K562 (cell line): ENCODE measurements at regions not wholly inside any gene's neighbourhood (a gene's known extent, or its start where the extent isn't known, plus 50 kb on each side); places are given as distances from the start of the nearest gene placed in this dataset.

Experiments
- BRD4 ChIP-seq: fragments of 200-600 bp; sonication (generic); IDR thresholded peaks from 2 replicates; pipeline ENCODE4 v1.6.1; 2017; ENCODE audit warnings: inconsistent platforms
- BRF1 ChIP-seq: IDR thresholded peaks from 3 replicates; pipeline ENCODE4 v1.6.1; 2011; ENCODE audit warnings: borderline replicate concordance, mild to moderate bottlenecking; ENCODE audit not compliant: insufficient read length; ENCODE audit errors: extremely low read depth
- CEBPB ChIP-seq: fragments of 450-650 bp; IDR thresholded peaks from 2 replicates; pipeline ENCODE4 v1.6.1; 2016; ENCODE audit warnings: missing genetic modification characterization, missing compliant biosample characterization
- ESRRA ChIP-seq: fragments of 450-650 bp; IDR thresholded peaks from 2 replicates; pipeline ENCODE4 v1.6.1; 2014; ENCODE audit warnings: low read depth, mild to moderate bottlenecking, moderate library complexity, borderline replicate concordance
- RFX7 ChIP-seq: fragments of 250-450 bp; sonication (Bioruptor Pico); IDR thresholded peaks from 2 replicates; pipeline ENCODE4 v1.5.1; 2021; ENCODE audit warnings: mild to moderate bottlenecking
- SAFB2 ChIP-seq: fragments of 200-400 bp; formaldehyde crosslinking; IDR thresholded peaks from 2 replicates; pipeline ENCODE4 v1.6.1; 2018; ENCODE audit warnings: borderline replicate concordance, low read length, low read depth, moderate library complexity; ENCODE audit not compliant: severe bottlenecking
- ZNF668 ChIP-seq: fragments of 250-450 bp; sonication (Bioruptor Pico); IDR thresholded peaks from 2 replicates; pipeline ENCODE4 v1.8.0; 2022; ENCODE audit warnings: mild to moderate bottlenecking, inconsistent platforms
- TF ChIP-seq, protein P1 (sequence below): sonication (generic); formaldehyde crosslinking; IDR thresholded peaks from 2 replicates; pipeline ENCODE4 v1.8.0; 2023; ENCODE audit warnings: mild to moderate bottlenecking, missing genetic modification reagents
- TF ChIP-seq, protein P2 (sequence below), 3 experiments: IDR thresholded peaks in 2 of 3; conservative IDR thresholded peaks in 1 of 3; 2 replicates each; pipeline ENCODE4 v1.5.1; 2011 to 2012; ENCODE audit warnings: low read length in 3 of 3, mild to moderate bottlenecking in 3 of 3, control low read depth in 2 of 3, improper control_type of control experiment in 1 of 3, inconsistent platforms in 1 of 3, low read depth in 1 of 3, mixed read lengths in 1 of 3, moderate library complexity in 1 of 3; ENCODE audit not compliant: insufficient read depth in 2 of 3

DNA sequence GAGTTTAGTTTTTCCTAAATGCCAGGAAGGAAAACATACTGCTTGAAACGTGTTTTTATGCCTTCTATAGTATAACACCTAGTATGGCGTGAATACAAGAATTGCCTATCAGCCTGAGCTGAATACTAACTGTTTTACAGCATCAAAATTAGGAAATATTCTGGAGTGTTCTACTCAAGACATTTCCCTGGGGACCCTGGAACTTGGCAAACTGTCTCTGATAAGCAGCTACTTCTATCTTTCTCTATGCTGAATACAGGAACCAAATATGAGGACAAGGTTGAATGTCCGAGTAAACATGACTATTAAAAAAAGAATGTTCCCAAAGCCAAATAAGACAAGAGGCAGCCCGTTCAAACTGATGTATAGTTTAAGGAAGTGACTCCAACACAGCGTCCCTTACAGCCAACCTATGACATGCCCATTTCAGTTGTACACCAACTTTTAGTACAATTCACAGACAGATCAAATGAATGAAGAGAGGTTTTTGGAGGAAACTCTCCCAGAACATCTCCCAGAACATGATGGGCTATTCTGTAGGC is 951.3 kb upstream of the ACVR2A start (continued):
- TF ChIP-seq, protein P1, sequence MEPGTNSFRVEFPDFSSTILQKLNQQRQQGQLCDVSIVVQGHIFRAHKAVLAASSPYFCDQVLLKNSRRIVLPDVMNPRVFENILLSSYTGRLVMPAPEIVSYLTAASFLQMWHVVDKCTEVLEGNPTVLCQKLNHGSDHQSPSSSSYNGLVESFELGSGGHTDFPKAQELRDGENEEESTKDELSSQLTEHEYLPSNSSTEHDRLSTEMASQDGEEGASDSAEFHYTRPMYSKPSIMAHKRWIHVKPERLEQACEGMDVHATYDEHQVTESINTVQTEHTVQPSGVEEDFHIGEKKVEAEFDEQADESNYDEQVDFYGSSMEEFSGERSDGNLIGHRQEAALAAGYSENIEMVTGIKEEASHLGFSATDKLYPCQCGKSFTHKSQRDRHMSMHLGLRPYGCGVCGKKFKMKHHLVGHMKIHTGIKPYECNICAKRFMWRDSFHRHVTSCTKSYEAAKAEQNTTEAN (CRISPR knock-in tag) = no peak
- TF ChIP-seq RFX7 (CRISPR knock-in tag) (no peak), ZNF668 (CRISPR knock-in tag) (no peak), SAFB2 (no peak), ESRRA (no peak), CEBPB (tag) (no peak), BRF1 (no peak), BRD4 (no peak)
- TF ChIP-seq, protein P2, sequence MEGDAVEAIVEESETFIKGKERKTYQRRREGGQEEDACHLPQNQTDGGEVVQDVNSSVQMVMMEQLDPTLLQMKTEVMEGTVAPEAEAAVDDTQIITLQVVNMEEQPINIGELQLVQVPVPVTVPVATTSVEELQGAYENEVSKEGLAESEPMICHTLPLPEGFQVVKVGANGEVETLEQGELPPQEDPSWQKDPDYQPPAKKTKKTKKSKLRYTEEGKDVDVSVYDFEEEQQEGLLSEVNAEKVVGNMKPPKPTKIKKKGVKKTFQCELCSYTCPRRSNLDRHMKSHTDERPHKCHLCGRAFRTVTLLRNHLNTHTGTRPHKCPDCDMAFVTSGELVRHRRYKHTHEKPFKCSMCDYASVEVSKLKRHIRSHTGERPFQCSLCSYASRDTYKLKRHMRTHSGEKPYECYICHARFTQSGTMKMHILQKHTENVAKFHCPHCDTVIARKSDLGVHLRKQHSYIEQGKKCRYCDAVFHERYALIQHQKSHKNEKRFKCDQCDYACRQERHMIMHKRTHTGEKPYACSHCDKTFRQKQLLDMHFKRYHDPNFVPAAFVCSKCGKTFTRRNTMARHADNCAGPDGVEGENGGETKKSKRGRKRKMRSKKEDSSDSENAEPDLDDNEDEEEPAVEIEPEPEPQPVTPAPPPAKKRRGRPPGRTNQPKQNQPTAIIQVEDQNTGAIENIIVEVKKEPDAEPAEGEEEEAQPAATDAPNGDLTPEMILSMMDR (IDR thresholded peaks at IDR 0.05 in 2 of 3, conservative IDR thresholded peaks at IDR 0.05 in 1 of 3; ENCODE audit: insufficient read depth in 2 of 3, low read depth in 1 of 3, low read length in 3 of 3) = no peak
